Testis (tissue), 2 donors: ENCODE measurements at regions not wholly inside any gene's neighbourhood (a gene's known extent, or its start where the extent isn't known, plus 50 kb on each side); places are given as distances from the start of the nearest gene placed in this dataset.

ENCODE experiments used
- POLR2A ChIP-seq: fragments of 450-650 bp; IDR thresholded peaks from one replicate; pipeline ENCODE4 v1.6.1; 2017; ENCODE audit warnings: antibody characterized with exemption, mild to moderate bottlenecking, moderate library complexity
- TF ChIP-seq, protein P1 (sequence below), 3 experiments: fragments of 450-650 bp in 2 of 3; fragments of 200-600 bp in 1 of 3; sonication (generic) in 1 of 3; IDR thresholded peaks; one replicate each; pipeline ENCODE4 v1.5.1; 2016 to 2019; ENCODE audit warnings: antibody characterized with exemption in 3 of 3, mild to moderate bottlenecking in 2 of 3, moderate library complexity in 1 of 3

DNA sequence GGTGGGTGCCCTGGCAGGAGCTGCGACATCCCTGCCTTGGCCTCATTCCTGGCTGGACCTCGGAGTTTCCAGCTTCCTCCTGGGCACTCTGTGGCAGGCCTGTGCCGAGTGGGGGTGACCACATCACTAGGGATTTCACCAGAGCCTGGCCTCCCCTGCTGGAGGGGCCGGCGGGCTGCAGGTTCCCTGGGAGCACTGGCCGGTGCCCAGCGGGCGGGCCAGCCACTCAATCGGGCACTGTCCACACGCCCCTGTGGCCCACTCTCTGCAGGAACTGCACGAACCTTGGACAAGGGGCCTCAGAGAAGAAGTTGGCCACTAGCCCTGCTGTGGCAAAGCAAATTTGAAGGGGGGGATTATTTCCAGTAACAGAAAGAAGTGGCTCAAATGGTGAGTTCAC lies 110.7 kb upstream of the APCDD1 start:
- TF ChIP-seq, protein P1, sequence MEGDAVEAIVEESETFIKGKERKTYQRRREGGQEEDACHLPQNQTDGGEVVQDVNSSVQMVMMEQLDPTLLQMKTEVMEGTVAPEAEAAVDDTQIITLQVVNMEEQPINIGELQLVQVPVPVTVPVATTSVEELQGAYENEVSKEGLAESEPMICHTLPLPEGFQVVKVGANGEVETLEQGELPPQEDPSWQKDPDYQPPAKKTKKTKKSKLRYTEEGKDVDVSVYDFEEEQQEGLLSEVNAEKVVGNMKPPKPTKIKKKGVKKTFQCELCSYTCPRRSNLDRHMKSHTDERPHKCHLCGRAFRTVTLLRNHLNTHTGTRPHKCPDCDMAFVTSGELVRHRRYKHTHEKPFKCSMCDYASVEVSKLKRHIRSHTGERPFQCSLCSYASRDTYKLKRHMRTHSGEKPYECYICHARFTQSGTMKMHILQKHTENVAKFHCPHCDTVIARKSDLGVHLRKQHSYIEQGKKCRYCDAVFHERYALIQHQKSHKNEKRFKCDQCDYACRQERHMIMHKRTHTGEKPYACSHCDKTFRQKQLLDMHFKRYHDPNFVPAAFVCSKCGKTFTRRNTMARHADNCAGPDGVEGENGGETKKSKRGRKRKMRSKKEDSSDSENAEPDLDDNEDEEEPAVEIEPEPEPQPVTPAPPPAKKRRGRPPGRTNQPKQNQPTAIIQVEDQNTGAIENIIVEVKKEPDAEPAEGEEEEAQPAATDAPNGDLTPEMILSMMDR (IDR thresholded peaks at IDR 0.05), result no peak
- no peak for TF ChIP-seq POLR2A
